HG02938 (cell line): ENCODE measurements at regions not wholly inside any gene's neighbourhood (a gene's known extent, or its start where the extent isn't known, plus 50 kb on each side); places are given as distances from the start of the nearest gene placed in this dataset.

Source experiments
- ATAC-seq: cut with Tn5 transposase; IDR thresholded peaks from one replicate; pipeline ENCODE4 v1.9.1; 2021; ENCODE audit warnings: mild to moderate bottlenecking, moderate library complexity; ENCODE audit not compliant: unreplicated experiment

GRCh38 chr4:22129454-22130029 lies 181.0 kb upstream of the KCNIP4 start:
- ATAC-seq = no peak

DNA sequence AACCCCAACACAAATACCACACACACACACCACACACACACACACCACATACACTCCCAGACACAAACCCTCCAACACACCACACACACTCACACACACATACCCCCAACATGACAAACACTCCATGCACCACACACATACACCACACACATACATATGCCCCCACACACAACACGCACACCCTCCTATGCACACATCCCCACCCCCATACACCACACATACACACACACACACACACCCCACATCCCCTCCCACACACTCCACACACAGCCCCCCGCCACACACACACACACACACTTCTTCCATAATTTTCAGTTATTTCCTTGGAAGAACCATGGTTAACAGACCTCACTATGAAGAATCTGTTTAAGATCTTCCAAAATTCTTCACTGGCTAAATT lies 173.5 kb upstream of the KCNIP4 start:
- ATAC-seq = no peak

DNA sequence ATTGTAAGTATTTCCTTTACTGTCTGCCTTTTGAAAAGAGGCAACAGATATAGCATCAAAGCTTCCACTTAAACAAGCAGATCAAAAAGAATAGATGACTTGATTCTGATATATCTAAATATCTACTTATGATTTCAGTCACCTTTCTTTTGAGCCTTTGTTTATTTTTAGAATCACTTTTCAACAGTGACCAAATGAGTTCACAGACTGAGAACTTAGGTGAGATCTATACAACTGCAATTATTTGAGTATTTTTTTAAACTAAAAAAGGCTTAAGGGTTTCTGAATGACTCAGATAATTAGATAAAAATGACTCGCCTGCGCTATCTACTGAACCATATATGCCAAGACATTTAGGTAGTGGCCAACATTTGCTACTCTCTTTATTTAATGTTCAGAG lies 166.7 kb upstream of the KCNIP4 start:
- no peak for ATAC-seq

DNA sequence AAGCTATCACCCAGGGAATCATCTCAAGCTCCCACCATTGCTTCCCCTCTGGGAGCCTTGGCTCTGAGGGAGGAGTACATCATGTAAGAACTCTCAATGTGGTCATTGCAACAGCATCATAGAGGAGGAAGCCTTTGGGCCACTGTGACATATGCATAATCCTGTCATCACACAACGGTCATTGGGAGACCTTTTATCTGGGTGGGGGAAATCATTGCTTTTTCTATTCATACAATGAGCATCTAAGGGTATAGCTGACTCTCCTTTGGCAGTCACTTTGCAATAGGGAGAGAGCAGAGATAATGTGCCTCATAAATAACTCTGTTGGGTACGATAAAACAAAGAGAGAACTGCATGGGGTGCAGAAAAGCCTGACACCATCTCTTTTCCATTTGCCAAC lies 155.2 kb upstream of the KCNIP4 start:
- ATAC-seq = no peak

GRCh38 chr4:22099896-22100295 lies 151.3 kb upstream of the KCNIP4 start:
- ATAC-seq = no peak

GRCh38 chr4:22097596-22097995 lies 149.0 kb upstream of the KCNIP4 start:
- no peak for ATAC-seq

DNA sequence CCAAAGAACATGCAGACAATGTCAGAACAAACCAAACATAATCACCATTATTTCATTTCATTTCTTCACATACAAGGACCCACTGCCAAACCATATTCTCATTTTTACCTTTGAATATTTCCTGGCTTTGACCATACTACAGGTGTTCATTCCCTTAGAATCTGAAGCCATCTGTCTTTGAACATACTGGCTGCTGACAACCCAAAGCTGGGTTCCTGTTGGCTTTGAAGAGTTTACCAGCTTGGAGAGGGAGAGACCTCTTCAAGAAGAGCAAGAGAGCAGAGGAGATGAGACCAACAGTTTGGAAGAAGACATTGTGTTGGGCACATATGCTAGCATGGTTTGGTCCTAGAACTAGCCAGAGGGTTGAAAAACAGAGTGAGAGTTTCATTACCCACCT lies 145.6 kb upstream of the KCNIP4 start:
- ATAC-seq = no peak

DNA sequence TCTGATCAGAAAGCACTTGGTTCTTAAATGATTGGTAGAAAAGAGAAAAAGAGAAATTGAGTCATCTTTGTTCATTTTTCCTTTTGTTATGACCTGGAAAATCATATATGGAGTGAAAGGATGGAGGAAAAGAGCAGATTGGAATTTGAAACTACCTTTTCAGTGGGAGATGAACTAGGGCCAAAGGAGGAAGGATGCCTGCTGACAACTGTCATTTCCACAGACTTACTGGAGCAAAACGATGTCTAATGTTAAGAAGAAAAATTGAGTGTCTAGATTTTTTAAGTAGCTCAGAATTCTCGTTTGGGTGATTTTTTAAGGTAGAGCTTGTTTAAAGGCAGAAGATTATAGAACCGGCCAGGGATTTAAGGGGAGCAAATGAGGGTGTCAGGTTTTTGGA lies 144.6 kb upstream of the KCNIP4 start:
- no peak for ATAC-seq

DNA sequence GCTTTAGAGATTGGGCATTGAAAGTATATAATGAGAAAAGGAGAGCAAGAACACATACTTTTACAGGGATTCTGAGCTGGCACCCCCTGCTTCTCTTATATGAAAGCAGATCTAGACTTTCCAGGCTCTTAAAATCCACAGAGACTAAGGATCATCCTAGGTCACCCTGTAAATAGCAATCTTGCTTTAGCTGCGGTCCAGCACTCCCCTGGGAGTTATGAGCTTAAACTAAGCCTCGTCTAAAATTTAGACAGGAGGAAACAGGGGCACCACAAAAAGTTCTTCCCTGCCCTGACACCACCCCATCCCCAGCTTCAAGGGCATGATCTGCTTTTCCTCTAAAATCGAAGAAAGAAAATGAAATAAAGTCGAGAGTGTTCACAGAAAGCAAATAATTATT lies 143.3 kb upstream of the KCNIP4 start:
- ATAC-seq = no peak

DNA sequence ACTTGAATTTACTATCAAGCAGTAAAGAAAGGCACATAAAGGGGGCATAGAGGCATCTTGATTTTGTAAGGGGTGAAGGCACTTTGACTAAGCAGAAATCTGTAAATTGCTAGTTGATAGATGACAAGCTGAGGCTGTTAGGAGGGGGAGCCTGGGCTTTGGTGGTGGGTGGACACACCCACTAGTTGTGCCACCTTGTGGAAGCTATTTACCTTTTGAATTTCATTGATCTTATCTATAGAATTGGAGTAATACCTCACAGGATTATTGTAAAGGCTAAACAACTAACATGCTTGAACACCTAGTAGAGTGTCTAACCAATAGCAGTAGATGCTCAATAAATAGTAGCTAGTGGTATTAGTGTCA lies 142.8 kb upstream of the KCNIP4 start:
- ATAC-seq = no peak

- ATAC-seq = no peak
Observed at GRCh38 chr4:22090661-22091351, 142.2 kb upstream of the KCNIP4 start.

DNA sequence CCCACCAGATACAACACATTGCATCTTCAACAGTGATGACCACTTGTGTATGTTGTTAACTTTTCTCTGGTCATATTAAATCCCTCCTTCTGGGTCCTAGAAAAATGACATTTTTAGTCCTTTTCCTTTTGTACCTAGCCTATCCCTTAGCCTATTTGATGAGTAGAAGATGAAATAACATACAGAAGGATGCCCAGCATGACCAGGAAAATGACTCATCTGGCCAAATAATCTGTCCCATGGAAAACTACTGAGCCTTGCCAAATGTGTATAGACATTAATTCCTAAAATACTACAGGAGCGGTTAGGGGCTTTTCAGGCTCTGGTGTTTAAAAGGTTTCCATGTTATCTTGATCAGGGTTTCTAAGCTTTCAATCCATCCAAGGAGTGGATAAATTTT lies 129.0 kb upstream of the KCNIP4 start:
- no peak for ATAC-seq

DNA sequence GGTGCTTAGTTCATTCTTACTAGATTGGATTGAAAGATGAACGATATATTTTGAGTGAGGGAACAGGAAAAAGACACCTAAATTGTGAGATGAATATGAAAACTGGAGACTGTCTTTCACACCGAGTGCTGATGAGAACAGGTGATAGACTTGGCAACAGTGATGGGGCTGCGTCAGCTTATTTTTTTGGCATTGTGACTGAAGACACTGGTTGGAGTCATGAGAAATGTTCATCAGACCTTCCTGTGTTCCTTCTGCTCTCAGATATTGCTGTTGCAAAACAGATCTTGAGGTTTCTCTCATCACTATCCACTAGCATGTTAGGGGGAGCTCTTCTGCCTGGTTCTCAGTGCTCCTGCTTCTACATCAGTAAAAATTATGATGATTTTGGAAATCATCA lies 124.2 kb upstream of the KCNIP4 start:
- no peak for ATAC-seq

DNA sequence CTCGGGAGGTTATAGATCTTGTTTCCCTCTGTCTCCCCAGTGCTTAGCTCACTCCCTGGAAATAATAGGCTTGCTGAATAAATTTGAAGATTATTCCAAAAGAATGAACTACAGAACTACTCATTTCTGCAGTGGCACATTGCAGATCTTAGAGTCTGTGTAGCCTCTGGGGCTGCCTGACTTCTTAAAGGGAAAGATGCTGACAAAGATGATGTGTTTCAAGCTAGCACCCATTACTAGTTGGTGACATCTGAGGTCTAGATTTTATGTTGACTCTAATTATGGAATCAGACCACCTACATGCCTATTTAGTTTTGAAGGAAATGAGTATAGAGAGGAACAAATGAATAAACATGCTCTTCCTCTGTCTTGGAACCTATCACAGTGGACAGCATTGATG lies 123.7 kb upstream of the KCNIP4 start:
- ATAC-seq = no peak

GRCh38 chr4:22071749-22072148 lies 123.2 kb upstream of the KCNIP4 start:
- peak; percentile 96 for ATAC-seq

DNA sequence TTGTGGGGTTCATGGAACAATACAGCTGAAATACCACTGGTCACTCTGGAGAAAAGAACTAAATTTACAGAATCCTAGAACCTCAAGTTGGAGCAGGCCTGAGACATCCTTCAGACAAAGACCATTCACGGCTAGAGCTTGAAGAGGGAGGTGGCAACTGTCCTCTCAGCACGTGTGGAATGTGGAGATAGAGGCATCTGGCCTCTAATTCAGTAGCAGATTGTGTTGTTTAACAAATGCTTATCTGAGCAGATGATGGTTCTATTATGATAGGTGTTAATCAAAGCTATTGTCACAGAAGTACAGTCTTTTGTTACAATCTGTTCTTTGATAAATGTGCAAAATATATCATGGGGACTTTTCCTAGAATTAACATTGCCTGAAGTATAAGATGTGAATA lies 121.7 kb upstream of the KCNIP4 start:
- no peak for ATAC-seq

DNA sequence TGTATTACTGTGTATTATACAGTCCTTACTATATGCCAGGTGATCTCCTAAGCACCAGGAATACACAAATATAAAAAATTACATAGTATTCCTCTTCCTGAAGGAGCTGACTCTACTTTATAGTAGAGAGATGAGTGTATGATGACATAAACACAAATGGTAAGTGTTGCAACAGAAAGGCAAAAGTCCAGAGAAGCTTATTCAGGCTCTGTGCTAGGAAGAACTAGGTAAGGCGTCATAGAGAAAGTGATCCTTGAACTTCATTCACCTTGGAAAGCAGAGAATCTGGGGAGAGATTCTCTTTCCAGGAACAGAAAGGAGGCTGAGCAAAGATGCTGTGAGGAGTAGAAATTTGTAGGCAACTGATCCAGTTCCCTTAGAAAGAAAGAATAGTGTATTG lies 115.0 kb upstream of the KCNIP4 start:
- no peak for ATAC-seq

DNA sequence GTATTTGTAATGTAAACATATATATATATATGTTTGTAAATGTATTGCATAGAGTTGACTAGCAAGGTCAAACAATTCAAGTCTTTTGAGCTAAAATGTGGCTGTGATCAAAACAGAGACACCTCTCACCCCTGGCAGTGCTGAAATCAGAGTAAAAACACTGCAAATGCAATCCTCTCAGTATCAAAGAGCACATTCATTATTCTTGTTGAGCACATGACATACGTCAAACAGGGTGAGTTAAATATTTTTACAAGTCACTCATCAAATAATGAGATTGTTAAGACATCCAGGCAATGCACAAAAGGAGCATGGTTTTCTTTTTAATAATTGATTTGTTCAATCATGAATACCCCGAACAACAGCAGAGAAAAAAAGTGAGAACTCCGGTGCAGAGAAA lies 114.1 kb upstream of the KCNIP4 start:
- ATAC-seq = no peak

DNA sequence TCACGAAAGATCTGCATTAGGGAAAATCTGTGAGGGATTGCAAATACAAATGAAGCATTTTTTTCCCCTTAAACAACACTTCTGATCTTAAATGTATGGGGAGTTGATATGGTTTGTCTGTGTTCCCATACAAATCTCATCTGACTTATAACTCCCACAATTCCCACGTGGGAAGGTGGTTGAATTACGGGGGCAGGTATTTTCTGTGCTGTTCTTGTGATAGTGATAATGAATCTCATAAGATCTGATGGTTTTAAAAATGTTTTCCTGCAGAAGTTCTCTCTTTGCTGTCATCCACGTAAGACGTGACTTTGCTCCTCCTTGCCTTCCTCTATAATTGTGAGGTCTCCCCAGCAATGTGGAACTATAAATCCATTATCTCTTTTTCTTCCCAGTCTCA lies 107.4 kb upstream of the KCNIP4 start:
- ATAC-seq = no peak

DNA sequence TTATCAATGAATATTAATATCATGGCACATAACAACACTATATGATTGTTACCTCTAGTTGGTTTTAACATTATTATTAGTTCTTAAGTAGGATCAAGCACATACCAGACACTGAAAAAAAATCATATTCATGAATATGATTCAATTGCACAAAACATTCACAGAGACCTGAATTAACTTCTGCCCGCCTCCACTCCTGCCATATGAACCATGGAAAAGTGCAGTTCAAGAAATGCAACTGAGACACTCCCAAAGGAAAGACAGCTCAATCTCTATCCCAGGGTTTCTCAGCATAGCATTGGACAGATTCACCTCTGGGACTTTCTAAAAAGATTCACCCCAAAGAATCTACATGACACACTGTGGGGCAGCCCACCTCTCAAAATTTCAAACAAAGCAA lies 103.5 kb upstream of the KCNIP4 start:
- no peak for ATAC-seq

DNA sequence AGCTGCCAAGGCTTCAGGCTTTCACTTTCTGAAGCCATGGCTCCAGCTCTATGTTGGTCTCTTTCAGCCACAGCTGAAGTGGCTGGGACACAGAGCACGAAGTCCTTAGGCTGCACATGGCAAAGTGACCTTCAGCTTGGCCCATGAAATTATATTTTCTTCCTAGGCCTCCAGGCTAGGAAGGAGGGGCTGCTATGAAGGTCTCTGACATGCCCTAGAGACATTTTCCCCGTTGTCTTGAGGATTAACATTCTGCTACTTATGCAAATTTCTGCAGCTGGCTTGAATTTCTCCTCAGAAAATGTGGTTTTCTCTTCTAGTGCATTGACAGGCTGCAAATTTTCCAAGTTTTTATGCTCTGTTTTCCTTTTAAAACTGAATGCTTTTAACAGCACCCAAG lies 99.8 kb upstream of the KCNIP4 start:
- no peak for ATAC-seq

- ATAC-seq = no peak
Observed at GRCh38 chr4:22047793-22048192, 99.2 kb upstream of the KCNIP4 start.

- ATAC-seq = no peak
Observed at GRCh38 chr4:22045051-22045630, 96.6 kb upstream of the KCNIP4 start.
